HG03342 (cell line): ENCODE measurements at regions not wholly inside any gene's neighbourhood (a gene's known extent, or its start where the extent isn't known, plus 50 kb on each side); places are given as distances from the start of the nearest gene placed in this dataset.

Experiments used
- ATAC-seq: cut with Tn5 transposase; IDR thresholded peaks from one replicate; pipeline ENCODE4 v1.9.1; 2021; ENCODE audit warnings: mild to moderate bottlenecking, moderate library complexity; ENCODE audit not compliant: unreplicated experiment

DNA sequence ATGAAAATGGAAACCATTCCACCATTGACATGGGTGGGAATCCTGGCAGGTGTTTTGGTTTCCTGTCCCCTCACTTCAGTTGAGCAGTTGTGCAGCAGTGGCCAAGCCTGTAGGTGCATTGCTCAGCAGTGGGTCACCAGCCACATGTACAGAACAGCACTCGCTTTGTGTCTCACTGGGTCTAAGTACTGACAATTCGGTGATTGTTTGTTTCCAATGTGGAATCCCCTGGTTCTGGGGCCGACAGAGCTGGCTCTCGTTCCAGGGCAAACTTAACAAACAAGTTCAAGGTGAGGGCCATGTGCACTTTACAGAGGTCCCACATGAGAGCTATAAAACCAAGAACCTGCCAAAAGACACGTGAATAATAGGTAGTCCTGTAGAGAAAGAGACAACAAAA is 54.1 kb upstream of the SPATA13 start:
- no peak for ATAC-seq

DNA sequence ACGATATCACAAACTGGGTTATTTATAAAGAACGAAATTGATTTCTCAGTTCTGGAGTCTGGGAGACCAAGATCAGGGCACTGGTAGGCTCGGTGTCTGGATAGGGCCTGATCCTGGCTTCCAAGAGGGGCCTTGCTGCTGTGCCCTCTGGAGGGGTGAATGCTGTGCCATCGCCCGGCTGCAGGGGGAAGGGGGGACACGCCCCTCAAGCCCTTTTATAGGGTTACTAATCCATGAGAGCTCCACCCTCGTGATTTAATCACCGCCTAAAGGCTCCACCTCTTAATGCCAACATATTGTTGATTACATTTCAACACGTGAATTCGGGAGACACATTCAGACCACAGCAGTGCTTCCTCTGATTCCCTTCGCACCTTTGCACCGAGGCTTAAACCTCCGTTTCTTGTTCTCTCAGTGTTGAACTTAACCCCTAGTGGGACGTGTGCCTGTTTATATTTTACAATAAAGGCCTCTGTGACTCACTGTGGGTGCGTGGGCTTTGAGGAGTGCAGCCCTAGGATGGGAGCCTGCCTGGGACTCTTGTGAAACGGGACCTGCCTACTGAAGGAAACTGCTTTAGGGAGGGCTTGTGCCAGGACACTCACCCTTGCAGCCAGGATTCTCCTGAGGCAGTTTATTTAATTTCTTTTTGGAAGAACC is 52.4 kb upstream of the SPATA13 start:
- ATAC-seq: no peak

DNA sequence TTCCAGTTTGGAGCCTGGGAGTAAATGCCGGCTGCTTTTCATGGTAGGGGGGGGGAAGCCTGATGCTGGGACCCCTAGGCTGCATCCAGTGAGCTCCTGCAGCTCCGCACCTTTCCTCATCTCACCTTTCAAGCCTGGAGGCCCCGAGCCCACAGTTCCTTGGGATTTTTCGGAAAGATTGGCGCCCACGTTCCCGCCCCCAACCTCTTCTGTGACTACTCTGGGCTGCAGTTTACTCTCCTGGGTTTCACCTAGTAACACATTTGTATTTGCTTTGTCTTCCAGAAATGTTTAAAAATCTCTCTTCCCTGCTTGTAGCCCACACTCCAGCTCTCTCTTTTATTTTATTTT is 51.9 kb upstream of the SPATA13 start:
- no peak for ATAC-seq

DNA sequence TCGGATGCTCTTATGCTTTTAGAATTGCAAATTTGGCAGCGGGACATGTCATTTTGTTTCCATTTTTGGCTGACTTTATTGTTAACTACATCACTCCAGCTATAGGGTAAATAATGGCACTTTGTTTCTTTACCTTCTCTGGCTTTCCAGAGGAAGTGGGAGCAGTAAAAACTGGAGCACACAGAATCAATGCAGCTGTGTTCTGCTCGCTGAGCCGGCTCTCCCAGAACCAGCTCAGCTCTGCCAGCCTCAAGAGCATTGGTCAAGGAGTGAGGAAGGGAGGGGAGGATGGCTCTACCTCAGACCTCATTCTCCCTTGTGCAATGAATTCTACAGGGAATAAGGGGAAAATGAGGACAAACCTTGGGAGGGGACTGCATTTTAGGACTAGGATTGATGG is 50.5 kb upstream of the SPATA13 start:
- ATAC-seq: no peak
